ENCODE measurements at regions not wholly inside any gene's neighbourhood (a gene's known extent, or its start where the extent isn't known, plus 50 kb on each side); places are given as distances from the start of the nearest gene placed in this dataset.

DNA sequence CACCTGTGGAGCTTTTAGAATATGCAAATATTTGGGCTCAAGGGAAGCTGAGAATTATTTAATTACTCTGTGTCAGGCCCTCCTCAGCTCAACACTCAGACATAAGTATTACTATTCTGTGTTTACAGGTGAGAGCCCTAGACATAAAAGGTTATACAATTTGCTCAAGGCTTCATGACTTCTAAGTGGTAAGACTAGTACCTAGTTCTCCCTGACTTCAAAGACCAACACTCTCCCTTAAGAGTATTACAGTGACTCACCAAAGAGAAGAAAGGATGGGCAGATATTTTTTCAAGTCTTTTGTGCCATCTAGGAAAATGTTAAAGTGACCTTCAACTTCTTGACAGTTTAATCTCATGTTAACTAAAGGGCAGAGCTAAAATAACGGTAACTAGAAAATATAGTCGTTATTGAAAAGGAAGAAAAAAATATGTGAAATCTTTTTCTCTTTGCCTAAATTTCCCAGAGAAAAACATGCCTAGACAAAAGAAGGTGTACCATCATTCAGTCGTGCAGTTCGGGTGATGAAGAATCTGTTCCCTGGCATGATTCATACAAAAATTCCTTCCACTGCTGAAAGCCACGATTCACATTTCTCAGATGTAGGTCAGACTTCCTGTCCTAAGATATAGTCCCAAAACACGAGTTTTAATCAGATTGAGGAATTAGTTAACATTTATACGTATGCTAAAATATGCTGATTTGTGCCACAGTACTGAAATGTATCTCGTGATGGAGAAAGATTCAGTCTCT is 849.1 kb upstream of the API5 start:
- no peaks in the 10 kb centered on the region for H3K9me3 ChIP-seq
- no peak overlapping the region for H3K4me3 ChIP-seq
- DNase-seq (ENCODE audit: low spot score in 2 of 2), result no peak
- H3K27me3 ChIP-seq (ENCODE audit: low read depth), result no peaks in the 10 kb centered on the region
- no peaks in the 10 kb centered on the region for H3K4me1 ChIP-seq
- no peaks in the 10 kb centered on the region for H3K36me3 ChIP-seq (replicated peaks)
- in situ Hi-C loops (cut with MboI; ENCODE audit: low sequenced_read_pairs), result no loop called here

DNA sequence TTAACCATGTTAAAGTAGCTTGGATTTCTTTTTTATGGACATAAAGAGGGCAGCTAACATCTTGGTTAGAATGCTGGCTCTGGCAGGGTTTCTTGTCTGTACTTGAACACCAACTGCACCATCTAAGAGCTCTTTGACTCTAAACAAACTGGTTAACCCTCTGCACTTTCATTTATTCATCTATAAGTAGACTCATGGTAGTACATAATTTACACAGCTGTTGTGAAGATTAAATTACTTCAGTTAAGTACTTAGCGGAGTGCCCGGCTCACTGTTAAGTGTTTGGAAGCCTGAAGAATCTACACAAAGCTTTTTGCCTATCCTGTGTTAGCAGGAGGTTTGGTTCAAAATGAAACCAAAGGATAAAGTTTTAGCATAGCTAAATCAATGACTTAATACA is 846.2 kb upstream of the API5 start:
- no peak for DNase-seq (ENCODE audit: low spot score in 2 of 2)
- H3K27me3 ChIP-seq (ENCODE audit: low read depth), result no peaks in the 10 kb centered on the region

DNA sequence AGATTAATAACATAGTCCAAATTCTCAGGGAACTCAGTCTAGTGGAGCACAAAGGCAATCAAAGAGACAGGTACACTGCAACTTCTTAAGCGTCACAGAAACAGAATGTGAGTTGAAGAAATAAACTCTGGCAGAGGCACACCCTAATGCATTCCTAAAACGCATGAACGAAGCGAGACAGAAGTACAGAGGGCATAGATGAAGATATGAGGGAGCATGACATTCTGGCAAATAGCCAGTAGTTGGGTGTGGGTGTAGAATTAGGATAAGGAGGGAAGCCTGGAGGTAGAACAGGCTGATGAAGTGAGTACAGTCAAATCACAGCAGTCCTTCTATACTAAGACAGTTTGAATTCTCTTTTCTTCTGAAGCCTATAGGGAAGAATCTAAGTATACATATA is 838.7 kb upstream of the API5 start:
- DNase-seq (ENCODE audit: low spot score in 2 of 2), result no peak
- Histone ChIP-seq H3K27me3 (ENCODE audit: low read depth) (no peaks in the 10 kb centered on the region), H3K36me3 (replicated peaks) (no peaks in the 10 kb centered on the region), H3K9me3 (no peaks in the 10 kb centered on the region; the same call in 1 of the 2 replicates), H3K4me1 (no peaks in the 10 kb centered on the region), H3K4me3 (no peak overlapping the region)
- in situ Hi-C loops (cut with MboI; ENCODE audit: low sequenced_read_pairs), result no loop called here

More for the DNA sequence above, 846.2 kb upstream of the API5 start:
- H3K36me3 ChIP-seq (replicated peaks), result no peaks in the 10 kb centered on the region
- in situ Hi-C loops (cut with MboI; ENCODE audit: low sequenced_read_pairs), result no loop called here
- H3K9me3 ChIP-seq, result no peaks in the 10 kb centered on the region; the same call in 1 of the 2 replicates
- no peaks in the 10 kb centered on the region for H3K4me1 ChIP-seq
- H3K4me3 ChIP-seq, result no peak overlapping the region

DNA sequence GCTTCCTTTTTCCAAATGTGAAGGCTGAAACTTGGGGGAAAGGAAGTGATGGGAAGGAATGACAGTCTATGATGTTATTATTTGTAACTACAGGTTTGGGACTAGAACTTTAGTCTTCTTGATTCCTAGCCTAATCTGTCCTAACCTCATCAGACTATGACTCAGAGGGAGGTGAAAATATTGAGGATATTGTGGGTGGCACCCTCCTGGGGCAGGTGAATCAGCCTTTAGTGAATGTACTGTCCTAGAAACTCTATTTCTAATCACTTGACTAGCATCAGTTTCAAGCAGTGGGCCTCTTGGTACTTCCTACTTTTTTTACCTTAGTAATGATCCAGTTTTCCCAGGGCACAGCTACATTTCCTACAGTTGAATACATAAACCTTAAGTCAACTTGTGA is 829.0 kb upstream of the API5 start:
- in situ Hi-C loops (cut with MboI; ENCODE audit: low sequenced_read_pairs), result no loop called here
- DNase-seq (ENCODE audit: low spot score in 2 of 2), result no peak

DNA sequence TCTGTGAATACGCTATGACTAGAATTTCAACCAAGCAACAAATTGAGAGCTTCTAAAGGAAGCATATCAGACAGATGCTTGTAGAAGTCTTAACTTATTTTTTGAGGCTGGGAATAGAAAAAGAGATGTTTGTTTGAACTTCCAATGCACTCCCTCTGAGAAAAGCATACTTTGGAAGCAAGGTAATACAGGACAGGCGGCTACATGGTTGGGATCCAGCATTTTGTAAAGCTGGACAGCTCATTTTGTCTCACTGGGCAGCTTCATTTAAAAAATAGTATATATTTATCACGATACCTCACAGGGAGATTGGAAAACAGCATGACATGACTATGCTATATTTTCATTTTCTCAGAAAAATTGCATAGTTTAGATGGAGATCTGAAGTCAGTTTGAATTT is 821.3 kb upstream of the API5 start:
- no peak overlapping the region for H3K4me3 ChIP-seq
- in situ Hi-C loops (cut with MboI; ENCODE audit: low sequenced_read_pairs), result no loop called here
- H3K9me3 ChIP-seq, result no peaks in the 10 kb centered on the region
- H3K4me1 ChIP-seq, result no peaks in the 10 kb centered on the region
- H3K36me3 ChIP-seq (replicated peaks), result no peaks in the 10 kb centered on the region
- no peaks in the 10 kb centered on the region for H3K27me3 ChIP-seq (ENCODE audit: low read depth)
- no peak for DNase-seq (ENCODE audit: low spot score in 2 of 2)

More for the DNA sequence above, 829.0 kb upstream of the API5 start:
- Histone ChIP-seq H3K4me3 (no peak overlapping the region), H3K27me3 (ENCODE audit: low read depth) (no peaks in the 10 kb centered on the region), H3K36me3 (replicated peaks) (no peaks in the 10 kb centered on the region), H3K9me3 (no peaks in the 10 kb centered on the region), H3K4me1 (no peaks in the 10 kb centered on the region)

DNA sequence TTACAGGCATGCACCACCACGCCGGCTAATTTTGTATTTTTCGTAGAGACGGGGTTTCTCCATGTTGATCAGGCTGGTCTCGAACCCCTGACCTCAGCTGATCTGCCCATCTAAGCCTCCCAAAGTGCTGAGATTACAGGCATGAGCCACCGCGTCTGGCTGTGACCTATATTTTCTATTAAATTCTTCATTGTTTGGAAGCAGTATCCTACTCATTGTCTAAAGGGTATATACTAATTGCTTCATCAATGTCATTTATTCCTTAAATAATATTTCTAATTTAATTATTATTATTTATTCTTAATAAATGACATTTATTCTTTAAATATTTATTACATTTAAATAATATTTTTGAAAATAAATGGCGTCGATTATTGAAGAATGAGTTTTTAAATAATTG is 817.3 kb upstream of the API5 start:
- in situ Hi-C loops (cut with MboI; ENCODE audit: low sequenced_read_pairs), result no loop called here
- no peaks in the 10 kb centered on the region for H3K4me1 ChIP-seq
- no peak for DNase-seq (ENCODE audit: low spot score in 2 of 2)
- no peaks in the 10 kb centered on the region for H3K27me3 ChIP-seq (ENCODE audit: low read depth)
- no peaks in the 10 kb centered on the region for H3K36me3 ChIP-seq (replicated peaks)
- no peaks in the 10 kb centered on the region for H3K9me3 ChIP-seq
- no peak overlapping the region for H3K4me3 ChIP-seq

DNA sequence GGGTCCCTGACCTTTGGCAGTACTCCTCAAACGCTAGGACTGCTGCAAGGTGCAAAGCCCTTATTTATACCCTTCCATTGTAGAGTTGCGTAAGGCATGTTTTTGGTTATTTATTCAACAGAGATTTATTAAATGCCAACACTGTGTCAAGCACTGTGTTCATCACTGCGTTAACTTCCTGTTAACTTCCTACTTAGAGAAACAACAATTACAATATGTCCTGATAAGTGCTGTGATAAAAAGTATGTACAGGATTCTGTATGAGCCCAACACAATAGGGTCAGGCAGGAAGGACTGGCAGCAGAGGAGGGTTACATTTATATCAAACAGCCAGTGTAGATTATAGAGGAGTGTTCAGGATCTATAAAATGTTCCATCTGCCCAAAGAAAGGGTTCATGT is 812.8 kb upstream of the API5 start:
- no peaks in the 10 kb centered on the region for H3K4me1 ChIP-seq
- H3K27me3 ChIP-seq (ENCODE audit: low read depth), result no peaks in the 10 kb centered on the region
- no peak for DNase-seq (ENCODE audit: low spot score in 2 of 2)
- H3K9me3 ChIP-seq, result no peaks in the 10 kb centered on the region
- no peaks in the 10 kb centered on the region for H3K36me3 ChIP-seq (replicated peaks)
- in situ Hi-C loops (cut with MboI; ENCODE audit: low sequenced_read_pairs), result no loop called here
- no peak overlapping the region for H3K4me3 ChIP-seq

DNA sequence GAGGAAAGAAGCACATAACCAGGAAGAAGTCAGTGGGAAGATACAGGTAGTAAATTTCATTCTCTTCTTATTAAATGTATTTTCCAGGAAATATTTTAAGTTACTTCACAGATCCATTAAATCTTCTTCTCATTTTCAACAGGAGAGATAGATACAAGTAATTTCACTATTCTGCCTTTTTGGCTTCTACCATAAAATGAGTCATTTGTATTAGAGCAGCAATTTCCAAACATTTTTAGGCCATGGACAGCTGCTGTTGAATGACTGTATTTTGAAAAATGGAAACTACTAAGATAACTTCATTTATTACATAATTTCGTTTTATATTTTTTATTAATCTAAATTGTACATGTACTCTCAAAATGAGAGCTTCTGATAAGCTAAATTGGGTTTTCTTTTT is 809.6 kb upstream of the API5 start:
- no peak overlapping the region for H3K4me3 ChIP-seq
- no peaks in the 10 kb centered on the region for H3K9me3 ChIP-seq
- no peaks in the 10 kb centered on the region for H3K36me3 ChIP-seq (replicated peaks)
- no peak for DNase-seq (ENCODE audit: low spot score in 2 of 2)
- no peaks in the 10 kb centered on the region for H3K4me1 ChIP-seq
- H3K27me3 ChIP-seq (ENCODE audit: low read depth), result no peaks in the 10 kb centered on the region
- in situ Hi-C loops (cut with MboI; ENCODE audit: low sequenced_read_pairs), result no loop called here

DNA sequence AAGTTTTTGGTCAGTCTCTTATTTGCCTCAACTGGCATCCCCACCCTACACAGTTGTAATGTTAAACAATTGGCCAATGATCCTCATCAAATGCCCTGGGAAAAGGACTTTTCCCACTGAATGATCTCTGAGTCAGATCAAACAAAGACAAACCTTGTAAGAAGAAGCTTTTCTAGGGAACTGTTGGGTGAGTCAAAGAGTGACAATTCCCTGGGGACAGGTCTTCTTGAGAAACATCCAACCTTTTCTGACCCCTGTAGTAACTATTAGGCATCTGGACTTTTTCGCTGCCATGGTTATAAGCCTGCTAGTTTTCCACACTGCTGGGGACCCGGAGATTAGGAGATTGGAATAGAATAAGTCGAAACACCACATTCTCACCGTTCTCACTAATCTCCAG is 789.8 kb upstream of the API5 start:
- Histone ChIP-seq H3K36me3 (replicated peaks) (no peaks in the 10 kb centered on the region), H3K4me1 (no peaks in the 10 kb centered on the region), H3K9me3 (no peaks in the 10 kb centered on the region), H3K4me3 (no peak overlapping the region), H3K27me3 (ENCODE audit: low read depth) (no peaks in the 10 kb centered on the region)
- in situ Hi-C loops (cut with MboI; ENCODE audit: low sequenced_read_pairs), result no loop called here
- DNase-seq (ENCODE audit: low spot score in 2 of 2), result no peak

DNA sequence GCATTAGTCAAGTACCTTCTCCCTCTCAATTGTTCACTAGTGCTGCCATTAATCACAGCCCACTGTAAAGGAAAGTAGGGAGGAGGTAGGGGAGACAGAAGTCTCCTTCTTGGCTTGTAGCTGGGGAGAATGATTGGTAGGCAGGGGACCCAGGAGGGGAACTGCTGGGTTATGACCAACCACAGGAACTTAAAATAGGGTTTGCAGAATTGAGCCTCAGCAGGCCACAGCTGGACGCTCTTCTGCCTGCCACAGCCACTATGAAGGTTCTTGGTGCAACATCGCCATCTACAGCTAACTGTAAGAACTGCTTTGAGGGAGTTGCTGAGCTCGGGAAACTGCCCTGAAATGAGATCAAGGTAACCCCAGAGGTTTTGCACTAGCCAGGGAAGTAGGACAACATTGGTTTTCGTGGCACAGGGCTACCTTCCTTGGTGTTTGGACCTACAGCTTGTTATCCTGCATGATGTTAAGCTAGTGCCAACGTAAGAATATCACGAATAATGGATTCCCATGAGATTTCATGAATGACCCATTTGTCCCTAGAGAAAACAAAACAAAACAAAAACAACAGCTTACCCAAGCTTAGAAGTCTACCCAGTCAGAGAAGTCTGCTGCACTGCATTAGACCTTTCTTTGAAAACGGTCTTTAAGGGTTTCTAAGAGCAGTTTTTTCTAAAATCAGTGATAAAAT is 787.1 kb upstream of the API5 start:
- Histone ChIP-seq H3K4me3 (no peak overlapping the region), H3K9me3 (no peaks in the 10 kb centered on the region), H3K36me3 (replicated peaks) (no peaks in the 10 kb centered on the region), H3K4me1 (no peaks in the 10 kb centered on the region), H3K27me3 (ENCODE audit: low read depth) (no peaks in the 10 kb centered on the region)
- in situ Hi-C loops (cut with MboI; ENCODE audit: low sequenced_read_pairs), result no loop called here
- peak; percentile 32 to 68 for DNase-seq (ENCODE audit: low spot score in 2 of 2)

DNA sequence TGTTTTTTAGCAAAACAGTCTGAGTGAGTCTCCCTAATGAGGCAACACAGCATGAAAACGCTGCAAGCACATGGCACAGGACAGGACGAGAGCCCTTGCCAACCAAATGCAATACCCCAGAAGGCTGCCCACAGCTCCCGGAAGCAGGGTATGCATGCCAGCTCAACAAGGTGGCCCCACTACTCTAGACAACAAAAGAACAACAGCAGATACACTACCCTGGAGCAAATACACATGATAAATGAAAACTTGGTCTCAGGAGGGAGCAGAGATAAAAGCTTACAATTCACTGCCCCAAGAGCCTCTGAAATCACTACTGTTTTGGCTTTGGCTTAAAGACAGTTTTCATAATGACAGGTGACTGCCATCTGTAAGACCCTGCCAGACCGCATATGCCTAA is 785.4 kb upstream of the API5 start:
- no peaks in the 10 kb centered on the region for H3K36me3 ChIP-seq (replicated peaks)
- in situ Hi-C loops (cut with MboI; ENCODE audit: low sequenced_read_pairs), result no loop called here
- no peaks in the 10 kb centered on the region for H3K27me3 ChIP-seq (ENCODE audit: low read depth)
- no peak overlapping the region for H3K4me3 ChIP-seq
- no peaks in the 10 kb centered on the region for H3K9me3 ChIP-seq
- no peak for DNase-seq (ENCODE audit: low spot score in 2 of 2)
- H3K4me1 ChIP-seq, result no peaks in the 10 kb centered on the region

DNA sequence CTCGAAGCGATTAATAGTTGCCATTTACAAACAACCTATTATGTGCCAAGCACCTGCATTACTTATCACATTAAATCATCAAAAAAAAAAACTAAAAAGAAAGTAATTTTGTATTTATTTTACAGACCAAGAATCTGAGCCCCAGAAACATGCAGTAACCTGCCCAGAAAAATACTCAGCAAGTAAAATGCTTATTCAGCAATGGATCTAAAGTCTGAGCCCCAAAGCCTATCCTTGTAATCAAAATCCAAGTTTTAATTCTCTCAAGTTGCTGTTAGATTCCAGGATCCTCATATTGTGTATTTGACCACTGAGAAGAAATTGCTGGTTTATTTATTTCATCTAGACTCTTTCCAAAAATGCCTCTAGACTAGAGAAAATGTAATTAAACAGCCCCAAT is 783.3 kb upstream of the API5 start:
- no peaks in the 10 kb centered on the region for H3K36me3 ChIP-seq (replicated peaks)
- H3K27me3 ChIP-seq (ENCODE audit: low read depth), result no peaks in the 10 kb centered on the region
- no peaks in the 10 kb centered on the region for H3K4me1 ChIP-seq
- no peaks in the 10 kb centered on the region for H3K9me3 ChIP-seq
- no peak for DNase-seq (ENCODE audit: low spot score in 2 of 2)
- in situ Hi-C loops (cut with MboI; ENCODE audit: low sequenced_read_pairs), result no loop called here
- no peak overlapping the region for H3K4me3 ChIP-seq

DNA sequence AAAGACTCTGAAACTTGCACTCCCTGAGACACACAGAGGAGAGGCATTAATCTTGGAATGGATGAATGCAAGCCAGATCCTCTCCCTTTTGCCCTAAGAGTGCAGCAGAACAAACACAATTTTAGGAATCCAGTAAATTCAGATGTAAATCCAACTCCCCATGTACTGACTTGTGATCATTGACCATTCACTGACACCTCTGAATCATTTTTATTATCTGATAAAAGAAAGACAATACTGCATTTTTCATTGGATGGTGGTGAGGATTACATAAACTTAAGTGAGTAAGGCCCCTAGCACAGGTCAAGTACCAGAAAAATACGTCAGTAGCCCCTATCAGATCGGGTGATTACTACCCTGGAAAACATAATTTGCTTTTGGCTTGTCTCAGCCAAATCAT is 782.9 kb upstream of the API5 start:
- H3K9me3 ChIP-seq, result no peaks in the 10 kb centered on the region
- DNase-seq (ENCODE audit: low spot score in 2 of 2), result no peak
- no peaks in the 10 kb centered on the region for H3K4me1 ChIP-seq
- no peaks in the 10 kb centered on the region for H3K36me3 ChIP-seq (replicated peaks)
- in situ Hi-C loops (cut with MboI; ENCODE audit: low sequenced_read_pairs), result no loop called here
- no peak overlapping the region for H3K4me3 ChIP-seq
- H3K27me3 ChIP-seq (ENCODE audit: low read depth), result no peaks in the 10 kb centered on the region

DNA sequence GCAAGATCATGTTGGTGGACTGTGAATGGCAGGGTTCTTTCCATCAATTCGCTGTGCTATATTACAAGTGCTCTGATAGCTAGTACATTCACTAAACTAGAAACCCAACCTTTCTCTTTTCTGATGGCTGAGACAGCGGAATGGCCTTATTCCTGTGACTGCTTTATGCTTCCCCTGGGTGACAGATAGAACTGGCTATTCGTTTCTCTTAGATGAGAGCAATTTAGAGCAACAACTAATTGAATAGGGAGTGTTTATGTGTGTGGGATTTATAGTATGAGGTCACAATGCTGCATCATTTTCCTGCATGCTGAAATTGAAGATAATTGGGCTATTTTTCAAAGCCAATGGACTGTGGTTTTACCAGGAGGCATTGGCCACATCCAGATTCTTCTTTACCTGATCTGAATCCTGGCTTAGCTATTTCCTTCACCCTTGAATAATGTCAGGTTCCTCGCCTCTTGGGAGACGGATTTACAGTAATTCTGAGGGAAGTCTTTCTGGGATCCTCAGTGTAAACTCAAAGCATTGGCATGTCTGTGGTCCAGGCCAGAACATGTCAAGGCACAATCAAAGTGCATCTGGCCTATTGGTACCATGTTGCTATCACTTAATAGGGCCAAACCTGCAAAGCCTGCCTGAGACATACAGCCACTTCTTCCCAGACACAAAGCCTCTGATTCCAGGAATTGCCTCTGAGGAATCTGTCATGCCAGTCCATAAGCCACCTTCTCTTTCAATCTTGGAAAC is 775.0 kb upstream of the API5 start:
- no peaks in the 10 kb centered on the region for H3K27me3 ChIP-seq (ENCODE audit: low read depth)
- no peak overlapping the region for H3K4me3 ChIP-seq
- H3K36me3 ChIP-seq (replicated peaks), result no peaks in the 10 kb centered on the region
- no peaks in the 10 kb centered on the region for H3K4me1 ChIP-seq
- no peak for DNase-seq (ENCODE audit: low spot score in 2 of 2)
- H3K9me3 ChIP-seq, result no peaks in the 10 kb centered on the region
- in situ Hi-C loops (cut with MboI; ENCODE audit: low sequenced_read_pairs), result no loop called here
